ENCODE measurements at regions not wholly inside any gene's neighbourhood (a gene's known extent, or its start where the extent isn't known, plus 50 kb on each side); places are given as distances from the start of the nearest gene placed in this dataset.
"Not testable (repeated sequence)": the region's sequence is repeated elsewhere in the genome, so short reads cannot be mapped to it uniquely, and the experiment has no call there.

GRCh38 chr4:95898226-95898625 lies 58.3 kb downstream of the PDHA2 start:
- in situ Hi-C loops (cut with HindIII; ENCODE audit: low sequenced_read_pairs) = loop anchor here (10.0 kb wide), 1 partner anchor 63 kb away; no protein-coding TSS in a partner anchor

- in situ Hi-C loops (cut with HindIII; ENCODE audit: low sequenced_read_pairs) = no loop called here
Observed at GRCh38 chr4:95909211-95909610, 69.3 kb downstream of the PDHA2 start.

- in situ Hi-C loops (cut with HindIII; ENCODE audit: low sequenced_read_pairs) = no loop called here
Observed at GRCh38 chr4:95910749-95911148, 70.9 kb downstream of the PDHA2 start.

- in situ Hi-C loops (cut with HindIII; ENCODE audit: low sequenced_read_pairs) = no loop called here
Observed at GRCh38 chr4:95921470-95921869, 81.6 kb downstream of the PDHA2 start.

GRCh38 chr4:95929448-95930064 lies 89.7 kb downstream of the PDHA2 start:
- in situ Hi-C loops (cut with HindIII; ENCODE audit: low sequenced_read_pairs) = no loop called here

DNA sequence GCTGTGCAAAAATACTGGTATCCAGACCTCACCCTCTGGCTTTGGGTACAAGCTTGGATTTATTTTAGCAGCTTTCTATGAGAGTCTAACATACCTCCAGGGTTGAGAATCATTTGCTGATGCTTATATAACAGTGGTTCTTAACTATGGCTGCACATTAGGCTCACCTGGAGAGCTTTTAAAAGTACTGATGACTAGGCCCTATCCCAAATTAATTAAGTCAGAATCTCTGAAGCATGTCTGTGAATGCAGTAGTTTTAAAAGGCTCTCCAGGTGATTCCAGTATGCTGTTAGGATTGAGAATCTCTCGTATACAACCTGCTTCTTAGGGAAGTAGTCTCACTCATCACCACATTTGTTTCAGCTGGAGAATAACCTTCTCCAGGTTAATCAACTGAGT lies 99.2 kb downstream of the PDHA2 start:
- in situ Hi-C loops (cut with HindIII; ENCODE audit: low sequenced_read_pairs) = no loop called here

DNA sequence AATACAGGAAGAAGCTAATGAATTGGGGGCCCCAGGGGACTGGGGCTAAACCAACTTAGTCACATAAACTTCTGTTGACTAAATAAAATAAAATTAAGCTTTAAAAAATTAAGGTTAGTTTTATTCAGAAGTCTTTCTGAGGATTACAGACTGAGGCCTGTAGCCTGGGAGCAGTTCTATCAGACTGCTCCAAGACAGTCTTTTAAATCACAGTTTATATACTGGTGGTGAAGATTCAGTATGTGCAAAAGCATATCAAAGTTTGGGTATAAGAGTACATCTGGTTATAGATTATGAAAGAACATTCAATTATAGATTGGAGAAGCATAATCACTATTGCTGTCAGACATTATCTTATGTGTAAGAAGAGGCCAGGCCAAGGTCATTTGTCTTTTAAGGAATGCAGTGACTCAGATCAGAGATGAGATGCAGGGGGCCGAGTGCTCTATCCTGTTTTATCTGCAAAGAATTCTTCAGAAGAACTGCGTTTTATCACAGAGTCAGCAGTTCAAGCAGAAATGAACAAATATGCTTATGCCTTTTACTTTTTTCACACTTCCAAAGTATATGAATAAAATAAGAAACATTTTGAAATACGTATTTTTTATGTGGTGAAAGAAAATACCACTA lies 109.4 kb downstream of the PDHA2 start:
- in situ Hi-C loops (cut with HindIII; ENCODE audit: low sequenced_read_pairs) = no loop called here

DNA sequence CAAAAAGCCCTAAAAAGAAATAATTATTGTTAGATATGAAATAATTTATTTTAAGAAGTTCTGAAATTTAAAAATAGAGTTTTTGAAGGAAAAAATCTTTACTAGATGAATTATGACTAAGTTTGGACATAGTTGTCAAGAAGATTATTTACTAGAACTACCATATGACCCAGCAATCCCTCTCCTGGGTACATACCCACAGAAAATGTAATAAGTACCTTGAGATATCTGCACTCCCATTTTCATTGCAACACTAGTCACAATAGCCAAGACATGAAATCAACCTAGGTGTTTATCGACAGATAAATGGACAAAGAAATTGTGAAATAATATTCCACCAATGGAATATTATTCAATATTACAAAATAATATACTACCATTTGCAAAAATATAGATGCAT lies 109.9 kb downstream of the PDHA2 start:
- in situ Hi-C loops (cut with HindIII; ENCODE audit: low sequenced_read_pairs) = no loop called here

DNA sequence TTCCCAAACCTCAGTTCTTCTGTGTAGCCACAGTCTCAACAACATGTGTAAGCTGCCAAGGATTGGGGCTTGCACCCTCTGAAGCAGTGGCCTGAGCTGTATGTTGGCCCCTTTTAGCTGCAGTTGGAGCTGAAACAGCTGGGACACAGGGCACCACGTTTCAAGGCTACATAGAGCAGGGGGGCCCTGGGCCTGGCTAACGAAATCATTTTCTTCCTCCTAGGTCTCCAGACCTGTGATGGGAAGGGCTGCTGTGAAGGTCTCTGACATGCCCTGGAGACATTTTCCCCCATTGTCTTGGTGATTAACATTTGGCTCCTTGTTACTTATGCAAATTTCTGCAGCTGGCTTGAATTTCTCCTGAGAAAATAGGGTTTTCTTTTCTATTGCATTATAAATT lies 112.6 kb downstream of the PDHA2 start:
- in situ Hi-C loops (cut with HindIII; ENCODE audit: low sequenced_read_pairs) = not testable (repeated sequence)

DNA sequence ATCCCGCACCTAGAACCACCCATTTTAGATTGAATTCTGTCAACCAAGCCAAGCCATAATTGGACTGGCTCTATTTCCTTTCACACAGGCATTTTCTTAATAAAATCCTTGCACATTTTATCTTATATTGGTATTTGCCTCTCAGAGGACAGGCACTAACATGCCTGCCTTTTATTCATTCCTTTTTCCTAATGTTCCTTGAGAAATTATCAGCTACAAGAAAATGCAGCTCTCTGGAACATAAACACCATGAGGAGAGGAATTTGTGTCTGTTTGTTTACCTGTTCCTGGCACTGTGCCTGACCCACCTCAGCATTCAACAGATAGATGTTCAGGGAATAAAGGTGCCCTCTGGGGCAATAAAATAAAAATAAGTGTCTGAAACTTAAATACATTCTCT lies 116.2 kb downstream of the PDHA2 start:
- in situ Hi-C loops (cut with HindIII; ENCODE audit: low sequenced_read_pairs) = no loop called here

GRCh38 chr4:95957054-95957453 lies 117.2 kb downstream of the PDHA2 start:
- in situ Hi-C loops (cut with HindIII; ENCODE audit: low sequenced_read_pairs) = no loop called here

DNA sequence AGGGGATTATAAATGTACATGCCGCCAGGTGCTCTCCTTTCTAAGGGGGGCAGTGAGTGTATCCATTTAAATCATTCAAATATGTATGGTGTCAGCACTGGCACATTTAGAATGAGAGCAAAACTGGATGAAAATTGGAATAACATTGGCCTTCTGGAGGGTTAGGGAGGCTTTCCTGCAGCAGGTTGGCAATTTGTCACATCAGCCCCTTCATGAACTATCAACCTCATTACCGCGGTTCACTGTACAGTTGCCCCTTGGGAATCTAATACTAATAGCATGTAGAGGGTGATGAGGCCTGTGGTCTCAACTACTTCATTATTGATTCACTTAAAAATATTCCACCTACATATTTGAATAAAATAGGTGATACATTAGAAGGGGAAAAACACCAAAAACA lies 117.9 kb downstream of the PDHA2 start:
- in situ Hi-C loops (cut with HindIII; ENCODE audit: low sequenced_read_pairs) = no loop called here

- in situ Hi-C loops (cut with HindIII; ENCODE audit: low sequenced_read_pairs) = no loop called here
Observed at GRCh38 chr4:95959182-95959581, 119.3 kb downstream of the PDHA2 start.

DNA sequence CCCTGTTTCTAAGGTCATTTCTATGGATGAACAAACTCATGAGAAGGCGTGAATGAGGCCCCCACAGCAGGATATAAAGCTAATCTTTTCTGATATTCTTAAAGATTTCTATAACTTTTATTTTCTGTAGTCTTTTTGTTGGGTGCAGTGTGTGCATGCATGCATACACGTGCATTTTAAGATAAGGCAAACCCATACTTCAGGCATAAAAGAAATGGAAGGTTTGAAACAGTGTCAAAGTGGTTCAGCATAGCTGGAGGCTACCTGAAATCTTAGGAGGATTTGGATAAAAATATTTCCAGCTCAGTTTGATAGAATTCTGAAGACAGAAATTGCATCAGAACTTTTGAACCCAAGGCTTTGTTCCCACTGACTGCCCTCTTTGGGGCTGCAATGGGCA lies 119.7 kb downstream of the PDHA2 start:
- in situ Hi-C loops (cut with HindIII; ENCODE audit: low sequenced_read_pairs) = no loop called here

- in situ Hi-C loops (cut with HindIII; ENCODE audit: low sequenced_read_pairs) = no loop called here
Observed at GRCh38 chr4:95963456-95963855, 123.6 kb downstream of the PDHA2 start.

GRCh38 chr4:95979961-95980876 lies 140.3 kb downstream of the PDHA2 start:
- in situ Hi-C loops (cut with HindIII; ENCODE audit: low sequenced_read_pairs) = no loop called here

DNA sequence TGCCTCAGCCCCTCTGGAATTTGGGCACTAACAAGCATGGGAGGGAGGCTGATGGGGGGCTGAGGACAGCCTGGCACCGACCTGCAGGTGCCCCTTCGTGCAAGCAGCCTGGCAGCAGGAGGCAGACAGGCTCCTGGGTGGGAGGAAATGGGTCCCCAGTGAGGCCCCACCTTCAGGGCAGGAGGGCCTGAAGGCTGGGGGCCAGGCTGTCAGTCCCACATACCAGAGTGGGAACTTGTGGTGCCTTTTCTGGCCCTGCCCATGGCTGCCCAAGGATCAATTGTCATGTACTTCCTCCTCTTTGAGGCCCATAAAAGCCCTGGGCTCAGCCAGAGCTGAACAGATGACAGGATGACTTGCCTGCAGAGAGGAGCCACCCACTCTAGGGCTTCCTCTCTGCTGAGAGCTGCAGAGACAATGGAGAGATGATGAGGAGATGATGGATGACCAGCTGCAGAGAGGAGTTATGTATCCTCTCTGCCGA lies 141.0 kb downstream of the PDHA2 start:
- in situ Hi-C loops (cut with HindIII; ENCODE audit: low sequenced_read_pairs) = no loop called here

DNA sequence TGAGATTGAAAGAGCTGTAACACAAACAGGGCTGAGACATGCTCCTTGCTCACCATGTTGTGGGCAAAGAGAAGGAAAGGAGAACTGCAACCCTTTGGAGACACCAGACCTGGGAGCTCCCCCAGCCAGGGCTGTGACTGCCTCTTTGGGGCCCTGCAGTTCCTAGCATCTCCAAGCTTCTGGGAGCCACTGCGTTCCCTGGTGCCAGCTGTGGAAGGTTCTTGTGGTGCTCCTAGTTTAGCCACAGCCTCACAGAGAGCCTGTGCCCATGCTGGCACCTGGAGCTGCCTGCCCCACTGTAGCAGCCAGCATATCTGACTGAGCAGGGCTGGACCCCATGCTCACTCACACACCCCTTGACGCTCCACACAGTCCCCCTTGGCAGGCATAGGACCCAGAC lies 141.7 kb downstream of the PDHA2 start:
- in situ Hi-C loops (cut with HindIII; ENCODE audit: low sequenced_read_pairs) = no loop called here

DNA sequence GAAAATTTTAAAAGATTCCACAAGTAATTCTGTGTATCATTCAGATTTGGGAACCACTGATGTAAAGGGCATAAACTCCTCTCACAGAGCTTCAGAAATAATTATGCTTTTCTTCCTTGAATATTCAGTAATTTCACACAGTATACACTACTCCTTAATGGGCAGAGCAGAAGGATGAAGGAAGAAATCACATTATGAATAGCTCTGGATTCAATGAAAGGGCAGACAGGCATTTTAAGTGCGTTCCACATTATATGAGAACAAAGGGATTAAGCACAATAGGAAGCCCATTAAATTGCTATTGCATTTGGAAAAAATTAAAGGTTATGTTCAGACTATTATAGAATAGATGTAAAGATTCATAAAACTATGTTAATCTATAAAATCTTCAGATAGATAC lies 142.6 kb downstream of the PDHA2 start:
- in situ Hi-C loops (cut with HindIII; ENCODE audit: low sequenced_read_pairs) = no loop called here

DNA sequence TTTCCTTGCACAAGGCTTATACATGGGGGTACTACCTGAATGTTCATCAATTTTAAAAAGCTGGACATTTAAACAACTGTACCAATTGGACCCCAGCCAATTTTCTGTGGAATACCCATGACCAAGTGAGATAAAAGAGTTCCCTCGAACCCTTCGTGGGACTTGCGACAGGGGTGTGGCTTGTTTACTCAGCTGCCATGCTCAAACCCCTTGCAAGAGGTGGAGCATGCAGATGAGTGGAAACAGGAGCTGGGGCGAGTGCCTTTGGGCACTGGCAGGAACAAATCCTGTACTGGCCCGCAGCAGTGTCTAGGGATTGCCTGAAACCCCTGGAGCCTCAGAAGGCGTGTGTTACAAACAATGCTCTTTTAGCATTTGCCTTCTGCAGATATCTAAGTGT lies 144.2 kb downstream of the PDHA2 start:
- in situ Hi-C loops (cut with HindIII; ENCODE audit: low sequenced_read_pairs) = no loop called here

DNA sequence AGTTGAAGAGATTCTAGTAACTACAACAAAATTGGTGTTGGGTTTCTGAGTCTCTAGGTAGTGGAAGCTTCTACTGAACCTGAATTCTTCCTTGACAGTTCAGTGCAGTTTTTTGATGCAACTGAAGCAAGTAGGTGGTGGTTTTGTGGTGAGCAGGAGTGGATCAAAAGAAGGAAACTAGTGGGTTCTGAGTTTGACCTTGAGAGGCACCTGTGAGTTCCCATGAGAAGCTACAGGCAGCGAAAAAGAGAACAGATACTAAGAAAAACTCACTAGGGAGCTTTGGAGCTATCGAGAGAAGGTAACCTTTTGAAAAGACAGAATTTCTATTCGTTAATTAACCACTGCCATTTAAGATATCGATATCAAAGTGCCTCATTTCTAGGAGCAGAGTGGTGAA lies 145.2 kb downstream of the PDHA2 start:
- in situ Hi-C loops (cut with HindIII; ENCODE audit: low sequenced_read_pairs) = no loop called here
